ENCODE measurements at regions not wholly inside any gene's neighbourhood (a gene's known extent, or its start where the extent isn't known, plus 50 kb on each side); places are given as distances from the start of the nearest gene placed in this dataset.

DNA sequence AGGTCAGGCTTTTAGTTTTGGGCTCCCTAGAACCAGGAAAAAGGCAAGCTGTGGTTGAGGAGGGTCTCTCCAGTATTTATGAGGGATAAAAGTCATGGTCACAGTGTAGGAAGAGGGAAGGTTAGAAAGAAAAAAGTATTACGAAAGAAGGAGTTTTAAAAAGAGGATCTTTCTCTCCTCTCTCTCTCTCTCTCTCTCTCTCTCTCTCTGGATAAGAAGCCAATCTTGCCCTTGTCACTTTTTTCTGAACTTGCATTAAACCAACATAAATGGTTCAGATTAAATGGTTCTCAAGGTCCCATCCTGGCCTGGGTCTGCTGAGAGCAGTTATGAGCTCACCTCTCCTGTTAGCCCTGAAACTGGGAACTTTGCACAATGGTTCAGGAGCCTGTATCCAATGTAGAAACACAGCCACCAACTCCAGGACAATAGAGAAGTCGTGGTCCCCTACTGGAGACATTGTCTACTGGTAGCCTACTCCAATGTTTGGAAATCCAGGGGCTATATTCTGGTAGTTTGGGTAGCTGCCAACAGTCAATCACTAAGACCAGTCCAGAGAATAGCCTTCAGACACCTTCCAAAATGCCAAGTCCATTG, 131.9 kb downstream of the DAD1 start:
- TF ChIP-seq, protein P1, sequence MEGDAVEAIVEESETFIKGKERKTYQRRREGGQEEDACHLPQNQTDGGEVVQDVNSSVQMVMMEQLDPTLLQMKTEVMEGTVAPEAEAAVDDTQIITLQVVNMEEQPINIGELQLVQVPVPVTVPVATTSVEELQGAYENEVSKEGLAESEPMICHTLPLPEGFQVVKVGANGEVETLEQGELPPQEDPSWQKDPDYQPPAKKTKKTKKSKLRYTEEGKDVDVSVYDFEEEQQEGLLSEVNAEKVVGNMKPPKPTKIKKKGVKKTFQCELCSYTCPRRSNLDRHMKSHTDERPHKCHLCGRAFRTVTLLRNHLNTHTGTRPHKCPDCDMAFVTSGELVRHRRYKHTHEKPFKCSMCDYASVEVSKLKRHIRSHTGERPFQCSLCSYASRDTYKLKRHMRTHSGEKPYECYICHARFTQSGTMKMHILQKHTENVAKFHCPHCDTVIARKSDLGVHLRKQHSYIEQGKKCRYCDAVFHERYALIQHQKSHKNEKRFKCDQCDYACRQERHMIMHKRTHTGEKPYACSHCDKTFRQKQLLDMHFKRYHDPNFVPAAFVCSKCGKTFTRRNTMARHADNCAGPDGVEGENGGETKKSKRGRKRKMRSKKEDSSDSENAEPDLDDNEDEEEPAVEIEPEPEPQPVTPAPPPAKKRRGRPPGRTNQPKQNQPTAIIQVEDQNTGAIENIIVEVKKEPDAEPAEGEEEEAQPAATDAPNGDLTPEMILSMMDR (IDR thresholded peaks at IDR 0.05), result no peak
- TF ChIP-seq POLR2A (IDR thresholded peaks at IDR 0.05), result no peak

All from adrenal gland (tissue), 5 donors.